IPS DF 4.7 (cell line): ENCODE measurements at regions not wholly inside any gene's neighbourhood (a gene's known extent, or its start where the extent isn't known, plus 50 kb on each side); places are given as distances from the start of the nearest gene placed in this dataset.
"Not testable (repeated sequence)": the region's sequence is repeated elsewhere in the genome, so short reads cannot be mapped to it uniquely, and the experiment has no call there.

Source experiments
- DNase-seq: peaks from one replicate; pipeline ENCODE4 v3.0.0-alpha.2; 2013; ENCODE audit warnings: low spot score; ENCODE audit errors: extremely low read depth

DNA sequence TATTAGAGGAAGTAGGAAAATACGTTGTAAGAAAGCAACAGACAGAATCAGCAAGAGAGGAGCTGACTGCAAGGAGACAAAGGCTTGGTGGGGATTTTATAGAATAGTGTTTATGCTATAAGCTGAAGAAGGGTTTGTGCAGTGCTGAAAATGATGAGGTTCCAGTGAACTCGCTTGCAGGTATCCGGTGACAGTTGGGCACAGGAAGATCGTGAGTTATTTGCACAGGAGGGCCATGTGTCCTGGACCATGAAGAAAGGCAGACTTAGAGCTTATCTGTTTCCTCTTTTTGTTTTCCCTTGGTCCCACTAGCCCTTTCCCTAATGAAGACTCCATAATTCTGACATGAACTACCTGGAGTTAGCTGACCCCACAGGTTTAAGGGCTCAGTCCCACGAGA lies 61.4 kb downstream of the NXNL2 start:
- no peak for DNase-seq

DNA sequence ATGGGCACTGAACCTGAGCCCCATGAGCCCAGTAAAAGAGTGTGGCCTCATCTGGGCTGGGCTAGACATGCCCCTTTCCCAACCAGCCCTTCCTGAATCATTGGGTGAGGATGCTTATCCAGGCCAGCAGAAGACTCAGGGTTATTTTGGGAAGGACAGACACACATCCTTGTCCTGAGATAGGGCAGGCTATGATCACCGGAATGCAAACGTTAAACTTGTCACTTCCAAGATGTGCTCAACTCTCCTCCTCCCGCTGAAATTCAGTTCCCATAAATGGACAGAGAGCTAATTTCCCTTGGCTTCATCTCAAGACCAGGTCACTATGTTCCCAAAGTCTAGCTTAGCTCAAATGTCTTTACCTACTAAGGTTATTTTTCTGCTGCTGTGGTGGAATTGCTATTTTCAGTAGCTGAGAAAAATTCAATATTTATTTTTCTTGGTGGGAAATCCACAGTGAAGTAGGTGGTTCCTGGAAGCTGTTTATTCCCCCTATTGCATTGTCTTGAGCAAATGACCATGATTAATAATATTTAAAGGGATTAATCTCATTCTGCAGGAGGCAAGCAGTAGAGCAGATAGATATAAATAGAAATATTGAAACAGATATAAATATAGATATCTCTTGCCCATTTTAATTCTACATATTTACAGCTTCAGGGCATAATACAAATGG lies 70.0 kb downstream of the NXNL2 start:
- DNase-seq, result no peak

DNA sequence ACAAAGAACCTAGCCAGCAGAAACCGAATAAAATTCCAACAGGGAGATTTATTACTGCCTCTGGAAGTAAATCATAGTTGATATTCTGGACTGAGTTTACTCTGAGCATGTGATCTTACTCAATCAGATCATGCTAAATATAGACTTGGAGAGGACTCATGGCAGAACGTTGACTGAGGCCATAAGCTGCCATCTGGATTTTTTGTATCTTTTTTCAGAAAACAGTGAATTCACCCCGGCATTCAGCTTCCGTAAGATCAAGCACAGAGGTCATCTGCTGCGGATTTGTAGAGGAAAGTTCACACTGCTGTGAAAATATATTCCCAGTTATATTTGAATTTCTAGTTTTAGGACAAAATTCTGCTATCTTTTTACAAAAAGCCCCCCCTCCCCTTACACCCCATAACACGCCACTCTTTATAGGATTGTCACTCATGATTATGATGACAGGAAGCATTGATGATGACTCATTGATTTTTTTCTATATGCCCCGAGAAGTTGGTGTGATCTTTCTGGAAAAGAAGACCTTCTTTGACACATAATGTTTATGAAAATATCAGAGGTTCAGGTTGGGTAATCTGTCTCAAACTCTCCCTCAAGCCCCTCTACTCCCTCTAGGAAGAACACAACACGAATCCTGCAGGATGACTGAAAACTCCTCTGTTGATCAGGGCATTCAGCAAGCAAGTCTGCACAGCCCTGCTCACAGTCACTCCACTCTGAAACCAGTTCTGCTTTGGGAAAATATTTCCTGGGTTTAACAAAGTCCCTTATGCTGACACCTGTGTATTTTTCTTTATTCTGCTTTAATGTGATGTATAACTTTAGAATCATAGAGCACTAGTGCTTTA lies 70.8 kb downstream of the NXNL2 start:
- DNase-seq, result no peak

DNA sequence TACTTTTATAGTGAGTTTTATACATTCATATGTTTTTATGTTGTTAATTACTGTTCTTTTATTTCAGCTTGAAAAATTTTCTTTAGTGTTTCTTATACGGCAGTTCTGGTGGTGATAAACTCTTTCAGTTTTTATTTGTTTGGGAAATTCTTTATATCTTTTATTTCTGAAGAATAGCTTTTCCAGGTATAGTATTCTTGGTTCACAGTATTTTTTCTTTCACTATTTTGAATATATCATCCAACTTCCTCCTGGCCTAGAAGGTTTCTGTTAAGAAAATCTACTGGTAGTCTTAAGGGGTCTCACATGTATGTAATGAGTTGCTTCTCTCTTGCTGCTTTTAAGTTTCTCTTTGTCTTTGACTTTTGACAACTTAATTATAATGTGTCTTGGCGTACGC lies 79.4 kb downstream of the NXNL2 start:
- DNase-seq, result no peak

DNA sequence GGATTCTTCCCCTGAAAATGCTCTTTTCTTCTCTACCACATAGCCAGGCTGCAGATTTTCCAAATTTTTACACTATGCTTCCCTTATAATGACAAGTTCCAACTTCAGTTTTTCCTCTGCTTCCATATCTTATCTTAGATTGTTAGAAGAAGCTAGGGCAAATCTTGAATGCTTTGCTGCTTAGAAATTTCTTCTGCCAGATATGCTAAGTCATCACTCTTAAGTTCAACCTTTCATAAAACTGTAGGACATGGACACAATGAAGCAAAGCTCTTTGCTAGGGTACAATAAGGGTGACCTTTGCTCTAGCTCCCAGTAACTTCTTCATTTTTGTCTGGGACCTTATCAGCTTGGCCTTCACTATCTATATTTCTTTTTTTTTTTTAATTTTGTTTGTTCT lies 88.7 kb downstream of the NXNL2 start:
- DNase-seq, result no peak

DNA sequence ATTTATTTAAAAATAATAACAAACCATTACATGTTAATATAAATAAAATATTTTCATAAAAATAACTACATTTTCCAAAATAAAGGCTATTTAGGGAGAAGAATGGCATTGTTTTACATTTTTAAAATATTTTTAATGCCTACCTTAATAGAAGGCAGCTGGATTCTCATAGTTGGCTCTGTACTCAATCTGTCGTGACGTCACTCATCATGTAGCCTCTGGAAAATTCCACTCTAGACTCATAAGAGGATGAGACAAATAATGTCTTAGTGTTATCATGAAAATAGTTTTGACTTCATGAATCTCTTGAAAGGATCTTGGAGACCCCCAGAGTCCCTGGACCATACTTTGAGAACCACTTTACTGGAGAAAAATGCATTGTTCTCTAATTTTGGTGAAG lies 93.1 kb downstream of the NXNL2 start:
- DNase-seq, result no peak

DNA sequence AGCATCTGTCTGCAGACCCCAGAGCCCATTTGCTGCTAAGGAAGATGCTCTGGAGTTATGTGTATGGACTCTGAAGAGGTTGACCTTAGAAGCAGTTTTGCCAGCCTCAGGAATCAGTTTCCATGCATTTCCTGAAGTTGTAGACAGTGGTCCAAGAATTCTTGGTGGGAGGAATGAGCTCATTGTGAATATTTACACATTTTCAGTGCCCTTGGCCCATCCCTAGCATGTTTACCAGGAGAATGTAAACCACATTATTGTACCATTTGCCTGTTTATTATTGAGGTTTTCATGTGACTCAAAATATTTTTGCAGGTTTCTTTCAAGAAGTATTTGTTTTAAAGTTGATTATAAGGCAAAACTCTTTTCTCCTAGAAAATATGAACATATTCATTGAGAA lies 93.8 kb downstream of the NXNL2 start:
- no peak for DNase-seq

DNA sequence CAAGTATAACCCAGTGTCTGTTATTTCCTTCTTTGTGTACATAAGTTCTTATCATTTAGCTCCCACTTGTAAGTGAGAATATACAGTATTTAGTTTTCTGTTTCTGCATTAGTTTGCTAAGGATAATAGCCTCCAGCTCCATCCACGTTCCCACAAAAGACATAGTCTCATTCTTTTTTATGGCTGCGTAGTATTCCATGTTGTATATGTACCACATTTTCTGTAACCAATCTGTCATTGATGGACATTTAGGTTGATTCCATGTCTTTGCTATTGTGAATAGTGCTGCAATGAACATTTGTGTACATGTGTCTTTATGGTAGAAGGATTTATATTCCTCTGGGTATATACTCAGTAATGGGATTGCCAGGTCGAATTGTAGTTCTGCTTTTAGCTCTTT lies 95.6 kb downstream of the NXNL2 start:
- DNase-seq, result not testable (repeated sequence)

DNA sequence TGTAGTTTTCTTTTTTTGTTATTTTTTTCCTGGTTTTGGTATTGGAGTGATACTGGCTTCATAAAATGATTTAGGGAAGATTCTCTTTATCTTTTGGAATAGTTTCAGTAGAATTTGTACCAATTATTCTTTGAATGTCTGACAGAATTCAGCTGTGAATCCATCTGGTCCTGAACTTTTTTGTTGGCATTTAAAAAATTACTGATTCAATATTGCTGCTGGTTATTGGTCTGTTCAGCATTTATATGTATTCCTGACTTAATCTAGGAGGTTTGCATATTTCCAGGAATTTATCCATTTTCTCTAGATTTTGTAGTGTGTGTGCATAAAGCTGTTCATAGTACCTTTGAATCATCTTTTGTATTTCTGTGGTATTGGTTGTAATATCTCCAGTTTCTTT lies 100.2 kb downstream of the NXNL2 start:
- no peak for DNase-seq

DNA sequence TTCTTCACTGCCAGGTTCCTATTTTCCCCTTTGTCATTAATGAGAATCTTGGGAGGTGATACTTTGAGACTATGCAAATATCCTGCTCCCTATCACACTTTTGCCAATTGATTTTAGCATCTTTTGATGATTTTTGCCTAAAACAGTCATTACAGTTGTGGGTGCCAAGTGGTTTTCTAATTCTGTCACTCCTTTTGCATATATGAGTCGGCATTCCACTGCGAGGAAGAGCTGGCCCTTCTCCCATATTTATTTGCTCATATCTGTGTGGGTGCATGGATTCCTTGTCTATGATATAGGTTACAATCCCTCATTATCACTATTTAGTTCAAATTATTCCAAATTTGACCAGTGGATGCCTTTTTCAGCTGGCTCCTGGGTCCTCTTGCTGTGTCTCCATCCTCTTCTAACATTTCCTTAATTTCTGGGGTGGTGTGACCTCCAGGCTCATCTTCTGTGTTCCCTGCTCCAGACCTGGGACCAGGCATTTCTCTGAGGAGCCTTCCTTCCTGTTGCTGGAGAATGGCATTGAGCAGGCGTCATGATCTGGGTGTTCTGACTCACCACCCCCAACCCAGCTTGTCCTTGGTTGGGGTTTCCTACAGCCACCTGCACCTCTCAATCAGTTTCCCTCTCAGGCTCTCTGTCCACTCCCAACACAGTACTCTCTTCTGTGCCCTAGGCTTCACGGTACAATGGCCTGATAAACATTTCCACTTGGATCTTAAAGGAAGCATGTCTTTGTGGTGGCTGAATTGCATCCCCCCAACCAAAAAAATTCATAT lies 106.7 kb downstream of the NXNL2 start:
- no peak for DNase-seq

DNA sequence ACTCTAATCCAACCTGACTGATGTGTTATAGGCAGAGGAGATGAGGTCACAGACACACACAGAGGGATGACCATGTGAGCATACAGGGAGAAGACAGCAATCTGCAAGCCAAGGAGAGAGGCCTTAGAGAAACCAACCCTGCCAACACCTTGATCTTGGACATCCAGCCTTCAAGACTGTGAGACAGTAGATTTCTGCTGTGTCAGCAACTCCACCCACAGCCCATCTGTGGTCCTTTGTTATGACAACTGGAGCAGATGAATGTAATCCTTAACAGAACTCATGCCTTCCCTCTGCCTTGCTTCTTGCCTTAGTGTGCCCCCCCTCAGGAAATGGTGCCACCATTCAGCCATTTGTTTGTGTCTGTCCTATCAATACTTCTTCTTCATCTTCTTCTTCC lies 107.4 kb downstream of the NXNL2 start:
- DNase-seq, result no peak

DNA sequence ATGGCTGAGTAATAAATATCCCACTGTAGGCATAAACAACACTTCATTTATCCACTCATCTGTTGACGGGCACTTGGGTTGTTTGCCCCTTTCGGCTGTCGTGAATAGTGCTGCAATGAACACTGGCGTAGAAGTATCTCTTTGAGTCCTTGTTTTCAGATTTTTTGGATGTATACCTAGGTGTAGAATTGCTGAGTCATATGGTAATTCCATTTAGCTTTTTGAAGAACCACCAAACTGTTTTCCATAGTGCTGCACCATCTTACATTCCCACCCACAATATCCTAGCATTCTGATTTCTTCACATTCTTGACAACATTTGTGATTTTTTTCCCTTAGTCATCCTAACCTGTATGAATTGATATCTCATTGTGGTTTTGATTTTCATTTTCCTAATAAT lies 109.0 kb downstream of the NXNL2 start:
- no peak for DNase-seq

DNA sequence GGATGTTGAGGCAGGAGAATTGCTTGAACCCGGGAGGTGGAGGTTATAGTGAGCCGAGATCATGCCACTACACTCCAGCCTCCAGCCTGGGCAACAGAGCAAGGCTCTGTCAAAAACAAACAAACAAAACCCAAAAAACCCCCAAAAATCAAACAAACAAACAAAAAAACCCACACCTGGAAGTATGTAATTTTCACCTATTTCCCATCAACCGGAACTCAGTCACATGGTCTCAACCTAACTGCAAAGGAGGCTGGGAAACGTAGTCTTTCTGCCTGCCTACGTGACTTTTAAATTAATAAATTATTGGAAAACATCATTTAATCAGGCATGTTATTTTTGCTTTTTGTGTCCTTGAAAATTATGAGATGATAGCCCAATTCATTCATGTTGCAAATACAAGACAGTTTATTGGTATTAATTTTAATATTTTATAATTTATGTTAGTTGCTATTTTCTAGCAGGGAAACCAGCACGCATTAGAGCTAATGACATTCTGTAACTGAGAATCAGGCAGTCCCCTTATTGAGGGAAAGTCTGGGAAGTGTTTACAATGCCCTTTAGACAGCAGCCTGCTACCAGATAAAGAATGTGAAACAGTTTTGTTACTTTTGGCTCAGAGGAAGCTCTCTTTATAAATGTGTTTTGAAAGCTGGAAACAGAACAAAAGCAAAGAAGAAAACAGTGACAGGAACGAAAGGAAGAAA lies 110.3 kb downstream of the NXNL2 start:
- no peak for DNase-seq

DNA sequence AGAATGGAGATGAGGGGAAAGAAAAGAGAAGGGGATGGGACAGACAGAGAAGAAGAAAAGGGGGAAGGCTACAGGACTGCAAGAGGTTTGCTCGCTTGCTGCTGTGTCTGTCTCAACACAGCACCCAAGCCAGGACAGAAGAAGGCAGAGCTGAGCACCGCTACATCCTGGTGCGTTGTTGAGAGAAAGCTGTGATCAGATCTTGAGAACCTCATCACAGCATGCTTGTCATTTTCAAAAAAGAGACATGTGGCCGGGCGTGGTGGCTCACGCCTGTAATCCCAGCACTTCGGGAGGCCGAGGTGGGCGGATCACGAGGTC lies 110.9 kb downstream of the NXNL2 start:
- DNase-seq, result no peak

DNA sequence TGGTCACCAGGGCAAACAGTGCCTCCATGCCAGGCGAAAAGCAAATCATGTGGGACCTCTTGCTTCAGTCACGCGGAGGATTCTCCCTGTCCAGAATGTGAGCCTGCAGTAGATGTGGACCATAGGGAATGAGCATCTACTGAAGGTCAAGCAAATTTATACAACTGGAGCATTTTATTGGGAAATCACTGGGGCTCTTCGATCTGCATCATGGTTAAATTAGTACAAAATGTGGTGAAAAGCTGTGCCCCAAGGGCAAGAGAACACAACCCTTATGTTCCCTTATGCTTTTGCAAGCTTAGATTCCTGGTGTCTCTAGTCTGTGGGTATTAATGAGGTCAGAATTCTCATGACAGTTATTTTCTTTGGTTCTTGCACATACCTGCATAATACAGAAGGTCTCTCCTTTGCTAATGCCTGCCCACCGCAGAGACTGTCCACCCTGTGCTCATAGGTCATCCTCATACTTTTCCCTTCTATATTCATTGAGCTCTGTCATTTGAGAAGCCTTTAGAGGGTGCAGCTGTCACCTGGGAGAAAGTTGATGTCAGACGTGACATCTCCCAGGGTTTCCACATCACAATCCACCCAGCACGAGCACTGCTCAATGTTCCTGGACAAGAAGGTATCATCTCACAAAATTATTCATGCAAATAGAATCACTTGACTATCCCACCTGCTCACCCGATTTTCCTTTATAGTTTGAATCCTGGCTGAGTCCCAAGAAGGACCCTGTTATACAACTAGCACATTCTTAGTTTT lies 111.7 kb downstream of the NXNL2 start:
- no peak for DNase-seq

DNA sequence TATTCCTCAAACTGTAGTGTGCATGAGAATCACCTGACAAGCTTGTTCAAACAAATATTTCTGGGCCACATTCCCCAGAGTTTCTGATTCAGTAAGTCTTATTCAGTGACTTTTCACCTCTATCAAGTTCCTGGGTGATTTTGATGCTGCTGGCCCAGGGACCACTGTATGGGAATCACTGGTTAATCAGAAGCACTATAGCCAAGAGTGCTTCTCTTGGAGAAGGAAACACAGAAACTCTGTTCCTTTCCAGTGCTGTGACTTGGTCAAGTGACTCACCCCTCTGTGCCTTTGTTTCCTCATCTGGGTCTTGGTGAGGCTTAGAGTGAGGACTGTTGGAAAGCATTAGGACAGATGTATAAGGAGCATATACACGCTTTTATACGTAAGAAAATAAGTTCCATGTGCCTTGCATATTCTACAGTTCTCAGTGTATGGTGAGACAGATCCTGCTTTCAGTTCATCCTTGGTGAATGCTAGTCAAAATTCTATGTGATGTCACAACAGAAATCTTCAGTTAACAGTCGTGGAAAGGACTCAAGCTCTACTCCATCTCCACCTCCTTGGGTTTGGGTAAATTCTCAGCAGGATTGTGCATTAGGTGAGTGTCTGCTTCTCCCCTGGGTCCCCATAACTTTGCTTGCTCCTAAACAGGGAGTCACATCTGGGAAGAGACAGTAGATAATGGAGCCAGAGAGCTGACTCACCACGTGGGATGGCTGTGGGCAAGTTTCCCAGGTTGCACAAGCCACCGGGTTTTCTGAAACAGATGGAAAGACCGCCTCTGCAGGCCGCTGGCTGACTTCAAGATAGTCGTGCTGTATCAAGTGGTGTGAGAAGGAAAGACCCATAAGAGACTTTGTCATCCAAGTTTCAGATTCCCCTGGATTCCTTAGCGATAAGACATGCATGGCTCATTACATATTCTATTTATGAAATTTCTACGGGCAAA lies 117.0 kb downstream of the NXNL2 start:
- no peak for DNase-seq

DNA sequence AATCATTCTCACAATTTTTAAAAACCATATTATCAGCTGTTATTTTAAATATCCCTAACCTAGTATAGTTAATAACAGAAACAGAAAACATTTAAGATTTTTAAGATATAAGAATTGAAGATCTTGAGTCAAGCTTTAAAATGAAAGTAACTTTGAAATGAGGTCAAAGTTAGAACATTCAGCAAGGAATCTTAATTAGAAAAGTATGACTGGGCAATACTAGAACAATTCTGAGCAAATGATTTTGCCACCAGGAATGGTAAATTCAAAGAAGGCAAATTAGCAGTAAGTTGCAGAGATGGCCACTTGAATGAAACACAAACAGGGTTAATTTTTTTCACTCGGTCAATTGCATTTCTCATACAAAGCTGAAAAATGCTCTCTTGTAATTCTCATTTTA lies 117.9 kb downstream of the NXNL2 start:
- DNase-seq, result no peak

DNA sequence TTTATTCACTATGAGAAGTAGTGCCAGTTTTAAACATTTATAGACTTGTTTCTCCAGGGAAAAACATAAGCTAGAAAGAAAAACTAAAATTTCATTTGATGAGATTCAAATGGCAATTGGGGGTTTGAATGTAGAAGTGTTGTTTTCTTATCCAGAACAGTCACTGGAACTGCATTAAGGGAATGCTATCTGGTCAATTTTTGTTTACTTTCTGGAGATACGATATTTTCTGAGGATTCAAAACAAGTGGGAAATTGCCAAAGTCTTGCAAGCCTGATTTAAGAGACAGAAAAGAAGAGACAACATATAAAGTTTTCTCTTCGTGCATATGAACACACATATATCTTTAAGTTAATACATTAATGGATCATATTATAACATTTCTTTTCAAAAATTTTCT lies 118.4 kb downstream of the NXNL2 start:
- no peak for DNase-seq

DNA sequence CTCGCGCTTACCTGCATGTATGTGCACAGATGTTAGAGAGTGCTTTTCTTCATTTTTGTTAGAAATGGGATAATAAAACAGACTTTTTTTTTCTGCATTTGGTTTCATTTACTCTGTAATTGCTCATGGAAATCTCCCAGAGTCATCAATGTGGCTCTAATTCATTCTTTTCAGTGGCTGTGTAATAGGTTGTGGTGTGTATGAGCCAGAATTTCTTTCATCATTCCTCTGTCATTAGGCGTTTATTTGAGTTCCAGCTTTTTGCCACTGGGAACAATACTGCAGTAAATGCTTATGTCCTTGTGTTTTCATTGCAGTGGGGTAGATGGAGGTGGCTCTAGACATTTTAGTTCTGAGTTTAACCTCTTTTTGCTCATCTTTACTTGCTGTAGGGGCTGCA lies 118.9 kb downstream of the NXNL2 start:
- no peak for DNase-seq

DNA sequence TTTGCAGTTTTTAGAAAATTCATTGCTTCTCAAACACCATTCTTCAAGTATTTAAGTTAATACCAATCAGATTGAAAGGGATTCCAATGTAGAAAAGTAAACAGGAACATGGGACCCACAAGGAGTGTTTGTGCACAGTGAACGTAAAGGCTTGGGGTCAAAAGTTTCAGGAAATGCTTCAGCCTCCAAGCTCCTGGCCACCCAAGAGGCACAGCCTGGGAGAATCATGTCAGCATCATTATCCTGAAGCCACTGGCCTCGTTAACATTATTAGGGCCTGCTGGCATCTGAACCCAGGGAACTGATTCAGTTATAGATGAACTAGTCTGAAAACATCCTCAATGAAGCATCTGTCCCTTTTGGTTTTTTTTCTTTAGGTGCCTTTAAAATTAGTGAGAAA lies 122.9 kb downstream of the NXNL2 start:
- DNase-seq, result no peak
